Right atrium auricular region (tissue), 2 donors: ENCODE measurements at regions not wholly inside any gene's neighbourhood (a gene's known extent, or its start where the extent isn't known, plus 50 kb on each side); places are given as distances from the start of the nearest gene placed in this dataset.

ENCODE experiments used
- DNase-seq: peaks from one replicate; pipeline ENCODE4 v3.0.0-alpha.2; 2019; ENCODE audit warnings: low spot score
- H3K27ac ChIP-seq, 2 donors: fragments of 200-600 bp; sonication (generic); 1 replicate in 1 of 2; 2 replicates in 1 of 2; pipeline ENCODE4 v1.5.1; 2016 to 2019
- H3K27me3 ChIP-seq, 2 donors: fragments of 200-600 bp; sonication (generic); one replicate each; pipeline versions ENCODE4 v1.5.1 to v1.6.0; 2017 to 2019
- H3K36me3 ChIP-seq: fragments of 200-600 bp; sonication (generic); one replicate; pipeline ENCODE4 v1.5.1; 2016
- H3K4me1 ChIP-seq, 2 donors: fragments of 200-600 bp; sonication (generic); one replicate each; pipeline versions ENCODE4 v1.5.1 to v1.6.0; 2017 to 2019
- H3K4me3 ChIP-seq, 2 donors: fragments of 200-600 bp; sonication (generic); 1 replicate in 1 of 2; 2 replicates in 1 of 2; pipeline ENCODE4 v1.5.1; 2017 to 2019; ENCODE audit warnings: mild to moderate bottlenecking in 1 of 2, moderate library complexity in 1 of 2
- H3K9me3 ChIP-seq, 2 donors: fragments of 200-600 bp; sonication (generic); one replicate each; pipeline ENCODE4 v1.5.1; 2019
- CTCF ChIP-seq, 2 donors: fragments of 200-600 bp; sonication (generic); IDR thresholded peaks; one replicate each; pipeline ENCODE4 v1.5.1; 2019; ENCODE audit warnings: antibody characterized with exemption in 2 of 2

GRCh38 chr6:106901062-106901461, 73.5 kb downstream of the CD24 start:
- Histone ChIP-seq H3K4me1 (no peaks in the 10 kb centered on the region), H3K9me3 (peaks cover 0 to 24% of the 10 kb centered on the region in 2 donors), H3K36me3 (no peaks in the 10 kb centered on the region), H3K4me3 (no peak overlapping the region), H3K27ac (no peak overlapping the region), H3K27me3 (no peaks in the 10 kb centered on the region)
- no peak for TF ChIP-seq CTCF (IDR thresholded peaks at IDR 0.05)
- DNase-seq: no peak

GRCh38 chr6:106899697-106900096, 74.8 kb downstream of the CD24 start:
- H3K4me1 ChIP-seq: no peaks in the 10 kb centered on the region
- peaks cover 0 to 24% of the 10 kb centered on the region in 2 donors for H3K9me3 ChIP-seq
- no peak overlapping the region for H3K27ac ChIP-seq
- no peak overlapping the region for H3K4me3 ChIP-seq
- no peak for TF ChIP-seq CTCF (IDR thresholded peaks at IDR 0.05)
- H3K27me3 ChIP-seq: no peaks in the 10 kb centered on the region
- no peak for DNase-seq
- H3K36me3 ChIP-seq: no peaks in the 10 kb centered on the region

- Histone ChIP-seq H3K27me3 (no peaks in the 10 kb centered on the region), H3K4me1 (no peaks in the 10 kb centered on the region), H3K9me3 (peaks cover 0 to 24% of the 10 kb centered on the region in 2 donors), H3K4me3 (no peak overlapping the region), H3K36me3 (no peaks in the 10 kb centered on the region), H3K27ac (no peak overlapping the region)
- no peak for DNase-seq
- no peak for TF ChIP-seq CTCF (IDR thresholded peaks at IDR 0.05)
Observed at GRCh38 chr6:106897580-106897979, 76.9 kb downstream of the CD24 start.

GRCh38 chr6:106895703-106896040, 78.9 kb downstream of the CD24 start:
- no peak for DNase-seq
- H3K4me3 ChIP-seq: no peak overlapping the region
- TF ChIP-seq CTCF (IDR thresholded peaks at IDR 0.05): no peak
- no peaks in the 10 kb centered on the region for H3K27me3 ChIP-seq
- H3K36me3 ChIP-seq: no peaks in the 10 kb centered on the region
- peaks cover 0 to 9% of the 10 kb centered on the region in 2 donors for H3K9me3 ChIP-seq
- H3K4me1 ChIP-seq: no peaks in the 10 kb centered on the region
- H3K27ac ChIP-seq: no peak overlapping the region

GRCh38 chr6:106894978-106895702, 79.4 kb downstream of the CD24 start:
- no peak overlapping the region for H3K4me3 ChIP-seq
- no peak for DNase-seq
- H3K4me1 ChIP-seq: no peaks in the 10 kb centered on the region
- no peaks in the 10 kb centered on the region for H3K36me3 ChIP-seq
- no peaks in the 10 kb centered on the region for H3K27me3 ChIP-seq
- no peak for TF ChIP-seq CTCF (IDR thresholded peaks at IDR 0.05)
- no peak overlapping the region for H3K27ac ChIP-seq
- H3K9me3 ChIP-seq: peaks cover 0 to 6% of the 10 kb centered on the region in 2 donors

GRCh38 chr6:106892186-106892585, 82.3 kb downstream of the CD24 start:
- Histone ChIP-seq H3K4me1 (no peaks in the 10 kb centered on the region), H3K36me3 (no peaks in the 10 kb centered on the region), H3K27ac (no peak overlapping the region), H3K9me3 (no peaks in the 10 kb centered on the region), H3K27me3 (no peaks in the 10 kb centered on the region), H3K4me3 (no peak overlapping the region)
- no peak for TF ChIP-seq CTCF (IDR thresholded peaks at IDR 0.05)
- DNase-seq: no peak
